ENCODE measurements at regions not wholly inside any gene's neighbourhood (a gene's known extent, or its start where the extent isn't known, plus 50 kb on each side); places are given as distances from the start of the nearest gene placed in this dataset.

DNA sequence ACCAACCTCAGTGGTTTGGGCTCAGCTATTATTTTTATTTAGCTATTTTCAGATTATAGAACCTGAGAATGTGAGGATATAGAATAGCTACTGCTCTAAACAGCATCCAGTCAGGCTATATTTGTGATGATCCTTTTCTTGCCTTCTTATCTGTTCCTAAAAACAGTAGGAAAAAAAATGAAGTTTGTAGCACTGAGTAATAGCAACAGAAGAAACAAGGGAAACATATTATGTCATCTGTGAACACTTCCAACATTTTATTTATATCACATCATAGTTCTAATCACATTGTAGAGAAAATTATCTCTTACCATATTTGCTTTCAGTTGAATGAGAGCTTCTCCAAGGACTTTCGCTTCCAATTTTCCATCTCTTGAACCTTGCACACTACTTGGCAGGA, 229.6 kb upstream of the PTPRZ1 start:
- ChIA-PET CTCF (no interaction called here), POLR2A (ENCODE audit: unreplicated experiment) (no interaction called here)
- H3K4me2 ChIP-seq (ENCODE audit: low read depth, low read length): no peak overlapping the region
- no peaks in the 10 kb centered on the region for H3K4me1 ChIP-seq (ENCODE audit: control insufficient read depth, insufficient read depth, low read length)
- no peaks in the 10 kb centered on the region for H3K27me3 ChIP-seq (ENCODE audit: control insufficient read depth, insufficient read depth, low read length)
- H4K20me1 ChIP-seq (ENCODE audit: insufficient read depth, low read length): no peaks in the 10 kb centered on the region
- H3K18ac ChIP-seq (ENCODE audit: low read depth, low read length): no peak overlapping the region
- no peak overlapping the region for H2AK5ac ChIP-seq (ENCODE audit: low read depth, low read length)
- H3K23ac ChIP-seq (ENCODE audit: low read depth, low read length): no peak overlapping the region
- no peak overlapping the region for H3K4ac ChIP-seq (ENCODE audit: low read depth, low read length)
- TF ChIP-seq, protein P1, sequence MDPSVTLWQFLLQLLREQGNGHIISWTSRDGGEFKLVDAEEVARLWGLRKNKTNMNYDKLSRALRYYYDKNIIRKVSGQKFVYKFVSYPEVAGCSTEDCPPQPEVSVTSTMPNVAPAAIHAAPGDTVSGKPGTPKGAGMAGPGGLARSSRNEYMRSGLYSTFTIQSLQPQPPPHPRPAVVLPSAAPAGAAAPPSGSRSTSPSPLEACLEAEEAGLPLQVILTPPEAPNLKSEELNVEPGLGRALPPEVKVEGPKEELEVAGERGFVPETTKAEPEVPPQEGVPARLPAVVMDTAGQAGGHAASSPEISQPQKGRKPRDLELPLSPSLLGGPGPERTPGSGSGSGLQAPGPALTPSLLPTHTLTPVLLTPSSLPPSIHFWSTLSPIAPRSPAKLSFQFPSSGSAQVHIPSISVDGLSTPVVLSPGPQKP (IDR thresholded peaks at IDR 0.05; ENCODE audit: borderline replicate concordance, low read depth, low read length): no peak
- no peak for TF ChIP-seq RAD21 (IDR thresholded peaks at IDR 0.05; ENCODE audit: low read length)
- no CpG with 5 or more reads among the region's 1 CpG for WGBS, 2 experiments (ENCODE audit: extremely low coverage in 2 of 2, insufficient read length in 1 of 2)
- H3K9me1 ChIP-seq (ENCODE audit: insufficient read depth, low read length): no peaks in the 10 kb centered on the region
- H2BK5ac ChIP-seq (ENCODE audit: low read depth, low read length, poor library complexity, severe bottlenecking): no peak overlapping the region
- intact Hi-C loops (cut with micrococcal nuclease) (no loop called here), dilution Hi-C loops (cut with HindIII; ENCODE audit: low sequenced_read_pairs, unreplicated experiment) (no loop called here), in situ Hi-C loops (cut with MboI; ENCODE audit: low sequenced_read_pairs) (no loop called here)
- no peak overlapping the region for H2BK120ac ChIP-seq (ENCODE audit: low read depth, low read length)
- no peak overlapping the region for H3K9ac ChIP-seq (ENCODE audit: low read depth, low read length)
- no peak overlapping the region for H3K4me3 ChIP-seq (ENCODE audit: insufficient read depth, low read depth, low read length)
- H2AFZ ChIP-seq (replicated peaks; ENCODE audit: low read length, poor library complexity): no peak overlapping the region
- H3K27ac ChIP-seq (ENCODE audit: insufficient read depth, low read length): no peak overlapping the region
- DNase-seq: no peak
- no peaks in the 10 kb centered on the region for H3K36me3 ChIP-seq (ENCODE audit: control insufficient read depth, insufficient read depth, low read length)
- H3K56ac ChIP-seq (ENCODE audit: extremely low read depth, insufficient read depth, low read length): no peak overlapping the region
- H4K8ac ChIP-seq (ENCODE audit: low read depth in 2 of 2, low read length in 2 of 2): no peak overlapping the region
- H3K79me1 ChIP-seq (ENCODE audit: low read depth in 1 of 2, low read length in 2 of 2): no peaks in the 10 kb centered on the region
- no peak overlapping the region for H4K91ac ChIP-seq (ENCODE audit: insufficient read depth, low read depth, low read length)
- H2BK15ac ChIP-seq (ENCODE audit: low read depth, low read length): no peak overlapping the region
- no TSS peak for BruUV-seq (replicated peaks)
- no peak for ATAC-seq (ENCODE audit: low read depth)
- no peak overlapping the region for H3K14ac ChIP-seq (replicated peaks; ENCODE audit: low read depth, low read length)
- H4K5ac ChIP-seq (ENCODE audit: low read depth, low read length): no peak overlapping the region
- no peaks in the 10 kb centered on the region for H3K9me3 ChIP-seq (ENCODE audit: control insufficient read depth, insufficient read depth, low read length)
- H2AK9ac ChIP-seq (replicated peaks; ENCODE audit: low read depth, low read length, poor library complexity): no peak overlapping the region
- no peak overlapping the region for H2BK20ac ChIP-seq (ENCODE audit: low read depth, low read length)

All from IMR-90 (cell line).